K562 (cell line): ENCODE measurements at regions not wholly inside any gene's neighbourhood (a gene's known extent, or its start where the extent isn't known, plus 50 kb on each side); places are given as distances from the start of the nearest gene placed in this dataset.
A peak's percentile ranks its signal among the peaks of the same experiment; 100 is the strongest.

Source experiments
- ATAC-seq: fragments of 200-7000 bp; cut with Tn5 transposase; 3 replicates; pipeline ENCODE4 v1.9.1; 2020; ENCODE audit warnings: moderate library complexity
- BruUV-seq: library from RNA; stranded (reverse); fragments of 400-500 nt; replicated peaks from 2 replicates; lab custom pipeline; 2021; lab: Mats Ljungman, UMichigan
- CTCF ChIA-PET: fragments of 300-600 bp; formaldehyde crosslinking; extraction: SDS; loops from one replicate; lab custom pipeline; 2021; ENCODE audit warnings: low intra/inter-chr PET ratio; lab: Yijun Ruan, JAX
- POLR2A ChIA-PET: fragments of 300-600, 350-650 bp; sonication (Branson Sonifier 250); formaldehyde crosslinking; extraction: SDS; loops from one replicate; lab custom pipeline; 2021; ENCODE audit warnings: antibody characterized with exemption, inconsistent platforms; lab: Yijun Ruan, JAX
- DNase-seq, 4 experiments: peaks; one replicate each; pipeline versions ENCODE4 v3.0.0 to v3.0.0-alpha.2; 2011 to 2018; ENCODE audit warnings: low spot score in 3 of 4, mixed read lengths in 3 of 4; ENCODE audit errors: extremely low read depth in 1 of 4
- FAIRE-seq: peaks from 2 replicates; lab custom pipeline; 2011; peaks lifted over from hg19 to GRCh38; lab: Jason Lieb, UNC
- H2AFZ ChIP-seq: 2 replicates; pipeline ENCODE4 v1.6.0; 2011; ENCODE audit warnings: low read depth, low read length, control low read depth, inconsistent platforms
- H3K27ac ChIP-seq: fragments of 200-600 bp; 3 replicates; pipeline ENCODE4 v1.8.0; 2011; ENCODE audit warnings: low read depth, mild to moderate bottlenecking, control low read depth, inconsistent platforms, low read length, moderate library complexity, mixed read lengths; ENCODE audit errors: extremely low read depth
- H3K27me3 ChIP-seq, 2 experiments: fragments of 300-600 bp in 1 of 2; 2 replicates in 1 of 2; 3 replicates in 1 of 2; pipeline versions ENCODE4 v1.6.0 to v1.8.0; 2011; ENCODE audit warnings: inconsistent platforms in 2 of 2, low read length in 2 of 2, mild to moderate bottlenecking in 1 of 2, mixed read lengths in 1 of 2, moderate library complexity in 1 of 2; ENCODE audit not compliant: control insufficient read depth in 2 of 2, insufficient read depth in 2 of 2
- H3K36me3 ChIP-seq: fragments of 300-600 bp; 3 replicates; pipeline ENCODE4 v1.8.0; 2011; ENCODE audit warnings: mild to moderate bottlenecking, low read length, inconsistent platforms; ENCODE audit not compliant: control insufficient read depth, insufficient read depth
- H3K4me1 ChIP-seq, 2 experiments: fragments of 200-600 bp in 1 of 2; replicated peaks in 1 of 2; 2 replicates in 1 of 2; 3 replicates in 1 of 2; pipeline versions ENCODE4 v1.5.1 to v1.8.0; 2011; ENCODE audit warnings: inconsistent platforms in 2 of 2, low read length in 2 of 2, mild to moderate bottlenecking in 1 of 2, mixed read lengths in 1 of 2, moderate library complexity in 1 of 2; ENCODE audit not compliant: control insufficient read depth in 2 of 2, insufficient read depth in 2 of 2
- H3K4me2 ChIP-seq: 2 replicates; pipeline ENCODE4 v1.6.1; 2011; ENCODE audit warnings: low read length, control low read depth, inconsistent platforms, mixed read lengths; ENCODE audit not compliant: insufficient read depth
- H3K4me3 ChIP-seq: fragments of 200-600 bp; sonication (generic), shearing (Covaris generic); 2 replicates; pipeline ENCODE4 v1.5.1; 2016; ENCODE audit warnings: control low read depth, inconsistent platforms
- H3K79me2 ChIP-seq: fragments of 200-600 bp; 3 replicates; pipeline ENCODE4 v1.8.0; 2011; ENCODE audit warnings: low read length, inconsistent platforms; ENCODE audit not compliant: control insufficient read depth, insufficient read depth
- H3K9ac ChIP-seq, 2 experiments: 2 replicates each; pipeline versions ENCODE4 v1.6.0 to v1.6.1; 2011; ENCODE audit warnings: low read depth in 2 of 2, low read length in 2 of 2, control low read depth in 1 of 2, inconsistent platforms in 1 of 2, mild to moderate bottlenecking in 1 of 2, mixed read lengths in 1 of 2; ENCODE audit not compliant: insufficient read depth in 1 of 2
- H3K9me1 ChIP-seq: one replicate; pipeline ENCODE4 v1.6.0; 2011; ENCODE audit warnings: inconsistent platforms, mild to moderate bottlenecking, low read length, moderate library complexity; ENCODE audit not compliant: control insufficient read depth, insufficient read depth
- H3K9me3 ChIP-seq: replicated peaks from 2 replicates; pipeline ENCODE4 v1.5.1; 2011; ENCODE audit warnings: low read depth, low read length, inconsistent platforms; ENCODE audit not compliant: control insufficient read depth, insufficient read depth
- H4K20me1 ChIP-seq: replicated peaks from 2 replicates; pipeline ENCODE4 v1.6.1; 2011; ENCODE audit warnings: low read length, inconsistent platforms, mixed read lengths; ENCODE audit not compliant: control insufficient read depth, insufficient read depth
- CBX8 ChIP-seq: fragments of 200-600 bp; sonication (generic); IDR thresholded peaks from 2 replicates; pipeline ENCODE4 v1.6.1; 2012; ENCODE audit warnings: borderline replicate concordance, mixed run types, low read depth, mild to moderate bottlenecking, moderate library complexity, mixed read lengths, low read length, control low read depth, inconsistent platforms; ENCODE audit not compliant: poor library complexity, severe bottlenecking; ENCODE audit errors: extremely low read depth
- NBN ChIP-seq: fragments of 450-650 bp; IDR thresholded peaks from 2 replicates; pipeline ENCODE4 v1.6.1; 2016; ENCODE audit warnings: low read depth, mild to moderate bottlenecking
- NFRKB ChIP-seq: fragments of 450-650 bp; IDR thresholded peaks from 2 replicates; pipeline ENCODE4 v1.6.1; 2016; ENCODE audit warnings: low read depth
- ZFP36 ChIP-seq: fragments of 150-350 bp; IDR thresholded peaks from 2 replicates; pipeline ENCODE4 v1.6.1; 2018; ENCODE audit warnings: low read length, low read depth; ENCODE audit not compliant: partially characterized antibody
- ZNF174 ChIP-seq: fragments of 250-450 bp; sonication (Bioruptor Pico); IDR thresholded peaks from 2 replicates; pipeline ENCODE4 v1.4.0; 2020; ENCODE audit warnings: mild to moderate bottlenecking
- WGBS: fragments of 100-300 bp; shearing (Covaris generic); methylation state at CpG from one replicate; pipeline ENCODE4 v1.1.6; 2016; ENCODE audit warnings: low coverage, mixed read lengths; ENCODE audit not compliant: insufficient coverage; ENCODE audit errors: missing lambda C conversion rate; 5-methylcytosine and 5-hydroxymethylcytosine counted together
- in situ Hi-C: fragments of 300-500 bp; cut with MboI; formaldehyde crosslinking; loops from 4 replicates; pipeline ENCODE4 v1.15.0; 2018; ENCODE audit warnings: inconsistent platforms, mixed read lengths
- intact Hi-C: fragments of 100-400 bp; cut with micrococcal nuclease; formaldehyde crosslinking; loops from 2 replicates; pipeline ENCODE4 v1.14.2; 2022

GRCh38 chr9:15372455-15372854 is 50.2 kb upstream of the SNAPC3 start:
- no TSS peak for BruUV-seq

GRCh38 chr9:15371448-15371845 is 51.2 kb upstream of the SNAPC3 start:
- ChIA-PET CTCF (no interaction called here), POLR2A (interaction anchor here (0.6 kb wide), 1 partner anchor 35 kb away, joined by 3 read pairs; no protein-coding TSS in a partner anchor)
- no TSS peak for BruUV-seq
- Histone ChIP-seq H4K20me1 (no peaks in the 10 kb centered on the region), H3K9me1 (no peaks in the 10 kb centered on the region), H3K9me3 (no peaks in the 10 kb centered on the region), H3K36me3 (no peaks in the 10 kb centered on the region), H3K4me2 (no peak overlapping the region), H2AFZ (no peak overlapping the region), H3K27me3 (no peaks in the 10 kb centered on the region), H3K27ac (no peak overlapping the region), H3K4me3 (no peak overlapping the region), H3K9ac (no peak overlapping the region)
- WGBS = 14% methylated on average over 6 of the region's 6 CpGs
- no peak for ATAC-seq
- no peak for FAIRE-seq
- in situ Hi-C loops = no loop called here
- no peak for DNase-seq
- TF ChIP-seq NBN (no peak), NFRKB (no peak)
- TF ChIP-seq, all 486 proteins: peak for 0
- H3K79me2 ChIP-seq = no peaks in the 10 kb centered on the region
- no peaks in the 10 kb centered on the region; a peak in 1 of 5 replicates for H3K4me1 ChIP-seq
- intact Hi-C loops = no loop called here

More at GRCh38 chr9:15372455-15372854, 50.2 kb upstream of the SNAPC3 start:
- ATAC-seq (no peak), FAIRE-seq (no peak), DNase-seq (no peak)
- Histone ChIP-seq H3K79me2 (no peaks in the 10 kb centered on the region), H3K9me3 (no peaks in the 10 kb centered on the region), H3K4me2 (no peak overlapping the region), H3K4me1 (no peaks in the 10 kb centered on the region; a peak in 1 of 5 replicates), H3K27me3 (no peaks in the 10 kb centered on the region), H3K4me3 (no peak overlapping the region), H3K36me3 (no peaks in the 10 kb centered on the region), H3K9me1 (no peaks in the 10 kb centered on the region), H4K20me1 (no peaks in the 10 kb centered on the region), H2AFZ (0 out of 2 replicates have a peak overlapping the region, but pooled peaks have one; percentile 16), H3K27ac (no peak overlapping the region), H3K9ac (no peak overlapping the region)
- CTCF ChIA-PET = no interaction called here
- intact Hi-C loops = no loop called here
- POLR2A ChIA-PET = no interaction called here
- in situ Hi-C loops = no loop called here
- WGBS = 25% methylated on average over 4 of the region's 6 CpGs
- TF ChIP-seq ZNF174 (CRISPR knock-in tag) = no peak
- TF ChIP-seq ZFP36 = no peak
- TF ChIP-seq CBX8 = no peak
